Neural progenitor cell (in vitro differentiated cells): ENCODE measurements at regions not wholly inside any gene's neighbourhood (a gene's known extent, or its start where the extent isn't known, plus 50 kb on each side); places are given as distances from the start of the nearest gene placed in this dataset.

Experiments used
- CTCF ChIP-seq: fragments of 200-600 bp; sonication (generic); IDR thresholded peaks from 2 replicates; pipeline ENCODE4 v1.5.1; 2017; ENCODE audit warnings: antibody characterized with exemption, mild to moderate bottlenecking
- EZH2 ChIP-seq: fragments of 200-600 bp; sonication (generic); IDR thresholded peaks from 2 replicates; pipeline ENCODE4 v1.6.1; 2017; ENCODE audit warnings: antibody characterized with exemption, mild to moderate bottlenecking, moderate library complexity
- EZH2phosphoT487 ChIP-seq: fragments of 200-600 bp; sonication (generic); IDR thresholded peaks from 2 replicates; pipeline ENCODE4 v1.6.1; 2017; ENCODE audit warnings: antibody characterized with exemption

GRCh38 chr4:11894977-11895376, 466.3 kb upstream of the HS3ST1 start:
- TF ChIP-seq CTCF, result no peak
- TF ChIP-seq EZH2phosphoT487, result no peak
- no peak for TF ChIP-seq EZH2
